NCI-H2227 (cell line): ENCODE measurements at regions not wholly inside any gene's neighbourhood (a gene's known extent, or its start where the extent isn't known, plus 50 kb on each side); places are given as distances from the start of the nearest gene placed in this dataset.
"Not testable (repeated sequence)": the region's sequence is repeated elsewhere in the genome, so short reads cannot be mapped to it uniquely, and the experiment has no call there.

Experiments used
- DNase-seq: peaks from one replicate; lab custom pipeline; 2025; ENCODE audit not compliant: unreplicated experiment; lab: John Stamatoyannopoulos, UW

GRCh38 chr7:87007038-87007437, 52.4 kb downstream of the ELAPOR2 start:
- no peak for DNase-seq

DNA sequence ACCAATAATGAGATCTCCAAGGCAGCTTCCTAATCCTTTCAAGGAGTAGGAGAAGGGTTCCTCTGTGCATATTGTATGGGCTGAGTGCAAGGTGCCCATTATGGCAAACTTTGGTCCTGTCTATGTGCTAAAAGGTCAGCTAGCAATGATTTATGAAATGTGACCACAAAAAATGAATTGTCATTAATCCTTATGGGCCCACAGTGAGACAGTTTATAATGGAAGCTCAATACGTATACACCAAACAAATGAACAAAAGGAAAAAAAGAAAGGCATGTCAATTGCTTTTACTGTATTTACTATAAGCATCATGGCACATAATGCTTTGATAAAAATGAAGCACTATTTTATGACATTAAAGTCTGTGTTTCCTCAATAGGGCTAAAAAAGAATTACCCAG, 54.5 kb downstream of the ELAPOR2 start:
- DNase-seq: no peak

DNA sequence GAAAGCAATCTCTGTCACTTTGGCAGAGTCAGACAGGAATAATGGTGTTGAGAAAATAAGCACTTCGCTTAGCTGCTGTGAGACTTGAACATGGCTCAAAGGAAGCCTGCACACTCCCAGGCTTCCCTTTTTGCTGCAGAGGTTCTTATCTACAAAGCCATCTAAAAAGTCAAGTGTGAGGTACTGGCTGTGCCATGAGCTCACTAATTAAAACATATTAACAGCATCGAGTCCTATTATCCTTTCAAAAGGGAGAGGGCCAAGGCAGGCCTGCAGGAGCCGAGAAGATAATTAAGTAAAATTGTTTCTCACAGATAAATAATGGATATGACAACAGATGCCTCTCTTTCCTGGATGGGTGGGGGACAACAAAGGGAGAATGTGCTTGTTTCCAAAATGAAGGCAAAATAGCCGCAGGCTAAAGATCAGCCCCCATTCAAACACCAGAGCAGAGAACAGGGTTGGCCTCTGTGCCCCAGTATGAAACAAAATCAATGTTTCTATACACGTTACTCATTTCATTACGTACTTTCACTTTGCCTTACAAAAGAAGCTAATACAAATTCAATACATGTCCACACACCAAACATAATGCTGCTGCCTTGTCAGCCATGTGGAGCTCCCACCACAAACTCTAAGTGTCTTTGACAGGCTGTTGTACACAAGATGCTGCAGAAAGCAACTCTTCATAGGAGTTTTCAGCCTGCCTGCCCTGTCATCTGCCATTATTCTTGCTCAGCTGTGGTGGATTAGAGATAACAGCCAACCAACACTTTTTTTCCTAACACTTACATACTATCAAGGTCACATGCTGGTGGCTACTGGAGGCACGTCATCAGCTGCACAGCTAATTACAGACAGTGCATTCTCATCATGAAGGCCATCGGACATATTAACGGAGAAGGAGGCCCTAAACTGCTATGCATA, 55.3 kb downstream of the ELAPOR2 start:
- DNase-seq: peak; percentile 27

DNA sequence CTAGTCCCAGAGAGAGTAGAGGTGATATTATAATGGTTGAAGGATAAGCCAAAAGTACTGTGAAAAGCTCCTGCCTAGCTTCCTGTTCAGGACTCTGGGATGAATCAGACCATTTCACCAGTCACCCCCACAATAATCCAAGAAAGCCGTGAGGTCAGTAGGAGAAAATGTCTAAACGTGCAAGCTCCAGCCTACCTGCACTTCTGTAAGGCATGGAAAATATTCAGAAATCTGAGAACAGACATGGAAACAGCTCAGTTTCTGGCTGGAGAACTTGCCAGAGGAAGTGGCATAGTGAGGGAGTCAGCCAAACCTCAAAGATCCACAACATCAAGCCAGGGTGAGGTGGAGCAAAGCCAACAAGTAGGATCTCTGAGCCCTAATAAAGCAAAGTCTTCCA, 58.2 kb downstream of the ELAPOR2 start:
- DNase-seq: no peak

DNA sequence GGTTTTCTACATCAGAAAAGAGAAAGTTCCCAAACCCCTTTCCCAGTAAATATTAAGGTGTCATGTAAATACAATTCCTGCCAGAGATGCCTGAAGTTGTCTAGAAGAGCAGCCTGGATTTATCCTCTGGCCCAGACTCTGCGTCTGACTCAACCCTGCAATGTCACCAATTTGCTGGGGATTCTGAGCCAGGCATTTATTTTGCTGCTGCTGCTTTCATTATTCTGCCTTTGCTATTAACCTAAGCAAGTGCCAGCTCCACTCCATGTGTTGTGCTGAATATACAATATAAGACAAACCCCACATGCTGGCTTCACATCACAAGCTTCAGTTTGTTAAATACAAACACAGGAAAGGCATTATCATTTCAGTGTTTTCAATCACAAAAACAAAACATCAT, 59.1 kb downstream of the ELAPOR2 start:
- DNase-seq: no peak

- DNase-seq: no peak
Measured at GRCh38 chr7:86999750-87000149, 59.7 kb downstream of the ELAPOR2 start.

GRCh38 chr7:86995814-86996213, 63.6 kb downstream of the ELAPOR2 start:
- no peak for DNase-seq

DNA sequence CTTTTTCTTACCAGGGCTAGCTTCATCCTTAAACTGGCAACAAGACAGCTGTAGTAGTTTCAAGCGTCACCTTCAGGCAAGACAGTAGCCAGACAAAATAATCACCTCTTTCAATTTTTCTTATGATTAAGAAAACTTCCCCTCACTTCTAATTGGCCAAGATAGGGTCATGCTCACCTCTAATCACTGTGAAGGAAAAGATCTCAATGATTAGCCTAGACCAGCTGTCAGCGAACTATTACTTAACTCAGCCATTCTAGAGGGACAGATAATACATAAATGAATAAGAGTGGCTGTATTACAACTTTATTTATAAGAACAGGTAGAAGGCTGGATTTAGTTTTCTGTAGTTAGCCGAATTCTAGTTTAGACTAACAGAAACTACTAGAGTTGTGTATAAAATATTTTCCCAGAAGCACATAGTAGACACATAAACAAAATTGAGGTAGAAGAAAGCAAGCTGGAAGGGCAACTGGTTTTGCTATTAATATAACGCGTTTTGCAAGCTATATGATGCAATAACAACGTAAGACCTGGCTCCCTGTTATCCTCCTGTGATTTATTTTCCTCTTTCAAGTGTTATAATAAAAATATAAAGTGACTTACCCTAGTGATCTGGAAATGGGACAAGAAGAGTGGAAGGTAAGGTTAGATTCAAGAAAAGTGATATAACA, 64.3 kb downstream of the ELAPOR2 start:
- DNase-seq: no peak

DNA sequence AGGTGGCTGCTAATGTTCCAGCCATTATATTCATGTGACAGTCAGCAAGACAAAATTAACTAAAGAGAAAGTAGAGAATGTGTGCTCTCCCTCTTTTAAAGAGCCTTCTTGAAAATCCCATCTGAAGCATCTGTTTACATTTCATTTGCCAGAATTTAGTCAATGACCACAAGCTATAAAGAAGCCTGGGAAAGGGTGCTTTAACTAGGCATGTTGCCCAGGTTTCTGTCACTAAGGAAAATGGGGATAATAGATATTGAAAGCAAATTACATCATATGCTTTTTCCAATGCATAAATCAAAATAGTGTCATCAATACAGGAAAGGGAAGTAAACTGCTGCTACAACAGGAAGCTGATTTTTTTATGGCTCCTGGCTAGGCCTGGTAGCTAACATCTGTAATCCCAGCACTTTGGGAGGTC, 67.7 kb downstream of the ELAPOR2 start:
- no peak for DNase-seq

DNA sequence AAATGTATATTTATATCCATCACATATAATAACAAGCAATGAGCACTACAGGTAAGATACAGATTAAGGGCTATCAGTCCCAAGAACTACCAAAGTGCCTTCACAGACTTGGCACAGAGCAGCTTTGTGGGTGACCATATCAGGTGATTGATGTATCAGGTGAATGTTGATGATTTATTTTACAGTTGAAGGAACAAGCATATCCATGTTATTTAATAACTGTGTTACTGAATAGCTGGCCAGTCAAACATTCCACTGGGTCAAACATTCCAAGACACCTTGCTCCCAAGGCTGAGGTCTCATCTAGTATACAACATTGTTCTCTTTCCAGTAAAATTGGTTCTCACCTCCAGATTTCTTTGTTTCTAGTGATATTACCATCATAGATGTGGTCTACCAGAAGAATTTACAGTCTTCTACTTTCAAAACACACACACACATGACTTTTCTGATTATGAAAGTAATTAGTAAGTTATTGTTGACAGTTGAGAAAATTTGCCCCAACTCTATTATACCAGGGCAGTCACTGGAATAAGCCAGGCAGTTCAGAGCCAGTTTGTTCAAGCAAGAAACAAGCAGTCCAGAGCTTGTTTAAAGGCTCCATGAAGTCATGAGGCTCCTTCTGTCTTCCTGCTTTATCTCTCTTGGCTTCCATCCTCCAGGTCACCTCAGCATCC, 68.2 kb downstream of the ELAPOR2 start:
- no peak for DNase-seq

GRCh38 chr7:86989407-86989806, 70.0 kb downstream of the ELAPOR2 start:
- DNase-seq: no peak

GRCh38 chr7:86987834-86988233, 71.6 kb downstream of the ELAPOR2 start:
- not testable (repeated sequence) for DNase-seq

- DNase-seq: not testable (repeated sequence)
Measured at GRCh38 chr7:86987358-86987757, 72.1 kb downstream of the ELAPOR2 start.

DNA sequence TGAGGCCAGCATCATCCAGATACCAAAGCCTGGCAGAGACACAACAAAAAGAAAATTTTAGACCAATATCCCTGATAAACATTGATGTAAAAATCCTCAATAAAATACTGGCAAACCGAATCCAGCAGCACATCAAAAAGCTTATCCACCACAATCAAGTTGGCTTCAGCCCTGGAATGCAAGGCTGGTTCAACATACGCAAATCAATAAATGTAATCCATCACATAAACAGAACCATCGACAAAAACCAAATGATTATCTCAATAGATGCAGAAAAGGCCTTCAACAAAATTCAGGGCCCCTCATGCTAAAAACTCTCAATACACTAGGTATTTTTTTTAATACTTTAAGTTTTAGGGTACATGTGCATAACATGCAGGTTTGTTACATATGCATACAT, 74.1 kb downstream of the ELAPOR2 start:
- DNase-seq: not testable (repeated sequence)

GRCh38 chr7:86983654-86984053, 75.8 kb downstream of the ELAPOR2 start:
- not testable (repeated sequence) for DNase-seq

GRCh38 chr7:86981937-86982336, 77.5 kb downstream of the ELAPOR2 start:
- not testable (repeated sequence) for DNase-seq

- no peak for DNase-seq
Measured at GRCh38 chr7:86981127-86981526, 78.3 kb downstream of the ELAPOR2 start.

GRCh38 chr7:86980223-86980622, 79.2 kb downstream of the ELAPOR2 start:
- DNase-seq: no peak

- no peak for DNase-seq
Measured at GRCh38 chr7:86978808-86979506, 80.5 kb downstream of the ELAPOR2 start.

GRCh38 chr7:86976958-86977357, 82.5 kb downstream of the ELAPOR2 start:
- no peak for DNase-seq

GRCh38 chr7:86975914-86976313, 83.5 kb downstream of the ELAPOR2 start:
- DNase-seq: no peak
